IMR-90 (cell line): ENCODE measurements at regions not wholly inside any gene's neighbourhood (a gene's known extent, or its start where the extent isn't known, plus 50 kb on each side); places are given as distances from the start of the nearest gene placed in this dataset.

Experiments
- ATAC-seq: fragments of 200-7000 bp; cut with Tn5 transposase; 2 replicates; pipeline ENCODE4 v1.9.1; 2020; ENCODE audit warnings: low read depth, mild to moderate bottlenecking, moderate library complexity
- BruUV-seq: library from RNA; stranded (reverse); fragments of 400-500 nt; replicated peaks from 2 replicates; lab custom pipeline; 2021; lab: Mats Ljungman, UMichigan
- CTCF ChIA-PET: fragments of 300-600 bp; formaldehyde crosslinking; extraction: SDS; loops from one replicate; lab custom pipeline; 2021; ENCODE audit warnings: antibody characterized with exemption; lab: Yijun Ruan, JAX
- POLR2A ChIA-PET: fragments of 300-600 bp; sonication (Branson Sonifier 250); formaldehyde crosslinking; loops from one replicate; lab custom pipeline; 2022; ENCODE audit warnings: antibody characterized with exemption; ENCODE audit not compliant: unreplicated experiment; lab: Charles Lee
- DNase-seq: peaks from one replicate; pipeline ENCODE4 v3.0.0; 2013
- H2AFZ ChIP-seq: replicated peaks from 2 replicates; pipeline ENCODE3; 2013; ENCODE audit warnings: low read length, mild to moderate bottlenecking; ENCODE audit not compliant: poor library complexity
- H2AK5ac ChIP-seq: 2 replicates; pipeline ENCODE4 v1.6.1; 2013; ENCODE audit warnings: low read depth, low read length, inconsistent platforms
- H2AK9ac ChIP-seq: replicated peaks from 2 replicates; pipeline ENCODE3; 2013; ENCODE audit warnings: mild to moderate bottlenecking, low read depth, low read length, moderate library complexity; ENCODE audit not compliant: poor library complexity
- H2BK120ac ChIP-seq: 2 replicates; pipeline ENCODE4 v1.6.1; 2013; ENCODE audit warnings: low read depth, low read length, inconsistent platforms
- H2BK15ac ChIP-seq: 3 replicates; pipeline ENCODE4 v1.6.1; 2013; ENCODE audit warnings: low read depth, low read length, inconsistent platforms
- H2BK20ac ChIP-seq: 2 replicates; pipeline ENCODE4 v1.6.1; 2013; ENCODE audit warnings: low read depth, mild to moderate bottlenecking, inconsistent platforms, low read length, moderate library complexity
- H2BK5ac ChIP-seq: 2 replicates; pipeline ENCODE4 v1.6.1; 2013; ENCODE audit warnings: mild to moderate bottlenecking, low read depth, low read length, inconsistent platforms; ENCODE audit not compliant: poor library complexity, severe bottlenecking
- H3K14ac ChIP-seq: replicated peaks from 2 replicates; pipeline ENCODE4 v1.6.1; 2013; ENCODE audit warnings: low read depth, low read length, inconsistent platforms
- H3K18ac ChIP-seq: 2 replicates; pipeline ENCODE4 v1.6.1; 2013; ENCODE audit warnings: low read depth, low read length, control low read depth
- H3K23ac ChIP-seq: 2 replicates; pipeline ENCODE4 v1.6.1; 2013; ENCODE audit warnings: low read depth, low read length, inconsistent platforms
- H3K27ac ChIP-seq: 2 replicates; pipeline ENCODE4 v1.5.1; 2013; ENCODE audit warnings: mild to moderate bottlenecking, control low read depth, low read length; ENCODE audit not compliant: insufficient read depth
- H3K27me3 ChIP-seq: 2 replicates; pipeline ENCODE4 v1.6.1; 2013; ENCODE audit warnings: low read length; ENCODE audit not compliant: control insufficient read depth, insufficient read depth
- H3K36me3 ChIP-seq: 2 replicates; pipeline ENCODE4 v1.6.1; 2013; ENCODE audit warnings: low read length, mixed read lengths; ENCODE audit not compliant: control insufficient read depth, insufficient read depth
- H3K4ac ChIP-seq: 2 replicates; pipeline ENCODE4 v1.6.1; 2013; ENCODE audit warnings: low read depth, low read length, inconsistent platforms
- H3K4me1 ChIP-seq: 2 replicates; pipeline ENCODE4 v1.6.1; 2013; ENCODE audit warnings: low read length, mixed read lengths; ENCODE audit not compliant: control insufficient read depth, insufficient read depth
- H3K4me2 ChIP-seq: 2 replicates; pipeline ENCODE4 v1.6.1; 2013; ENCODE audit warnings: low read depth, mild to moderate bottlenecking, control low read depth, low read length, moderate library complexity
- H3K4me3 ChIP-seq: 2 replicates; pipeline ENCODE4 v1.5.1; 2013; ENCODE audit warnings: low read depth, mild to moderate bottlenecking, control low read depth, low read length, moderate library complexity; ENCODE audit not compliant: insufficient read depth
- H3K56ac ChIP-seq: 2 replicates; pipeline ENCODE4 v1.6.1; 2013; ENCODE audit warnings: low read length, inconsistent platforms; ENCODE audit not compliant: insufficient read depth; ENCODE audit errors: extremely low read depth
- H3K79me1 ChIP-seq, 2 experiments: 2 replicates each; pipeline ENCODE4 v1.6.1; 2013; ENCODE audit warnings: low read length in 2 of 2, inconsistent platforms in 1 of 2, low read depth in 1 of 2
- H3K9ac ChIP-seq: 2 replicates; pipeline ENCODE4 v1.6.1; 2013; ENCODE audit warnings: low read depth, low read length, control low read depth
- H3K9me1 ChIP-seq: 2 replicates; pipeline ENCODE4 v1.6.1; 2013; ENCODE audit warnings: low read length, inconsistent platforms; ENCODE audit not compliant: insufficient read depth
- H3K9me3 ChIP-seq: 2 replicates; pipeline ENCODE4 v1.6.1; 2013; ENCODE audit warnings: low read length; ENCODE audit not compliant: control insufficient read depth, insufficient read depth
- H4K20me1 ChIP-seq: 2 replicates; pipeline ENCODE4 v1.6.1; 2013; ENCODE audit warnings: low read length, inconsistent platforms; ENCODE audit not compliant: insufficient read depth
- H4K5ac ChIP-seq: 2 replicates; pipeline ENCODE4 v1.6.1; 2013; ENCODE audit warnings: mild to moderate bottlenecking, low read depth, low read length, control low read depth
- H4K8ac ChIP-seq, 2 experiments: 2 replicates each; pipeline ENCODE4 v1.6.1; 2013; ENCODE audit warnings: low read depth in 2 of 2, low read length in 2 of 2, control low read depth in 1 of 2, inconsistent platforms in 1 of 2
- H4K91ac ChIP-seq: 2 replicates; pipeline ENCODE4 v1.6.1; 2013; ENCODE audit warnings: low read depth, low read length, inconsistent platforms; ENCODE audit not compliant: insufficient read depth
- BHLHE40 ChIP-seq: fragments of 150-350 bp; IDR thresholded peaks from 2 replicates; pipeline ENCODE4 v1.6.1; 2016; ENCODE audit warnings: mild to moderate bottlenecking, low read depth, low read length
- MAZ ChIP-seq: IDR thresholded peaks from 2 replicates; pipeline ENCODE4 v1.6.1; 2012; ENCODE audit warnings: low read depth, mild to moderate bottlenecking, low read length, improper control_type of control experiment, moderate library complexity, borderline replicate concordance
- USF2 ChIP-seq: fragments of 150-350 bp; IDR thresholded peaks from 2 replicates; pipeline ENCODE4 v1.6.1; 2017; ENCODE audit warnings: mild to moderate bottlenecking, antibody characterized with exemption, low read length, low read depth
- WGBS, 2 experiments: methylation state at CpG; one replicate each; pipeline versions ENCODE4 v1.1.5 to v1.1.7; 2013; ENCODE audit warnings: missing lambda C conversion rate in 2 of 2; ENCODE audit not compliant: insufficient read length in 1 of 2; ENCODE audit errors: extremely low coverage in 2 of 2; 5-methylcytosine and 5-hydroxymethylcytosine counted together
- dilution Hi-C: fragments of 300-500 bp; cut with HindIII; formaldehyde crosslinking; loops from one replicate; pipeline ENCODE4 v1.14.3; 2018; ENCODE audit warnings: low sequenced_read_pairs; ENCODE audit not compliant: unreplicated experiment
- in situ Hi-C: fragments of 300-500 bp; cut with MboI; formaldehyde crosslinking; loops from 3 replicates; pipeline ENCODE4 v1.14.3; 2019; ENCODE audit warnings: low sequenced_read_pairs, inconsistent platforms, mixed read lengths
- intact Hi-C: fragments of 100-400 bp; cut with micrococcal nuclease; formaldehyde crosslinking; loops from 2 replicates; pipeline ENCODE4 v1.10.0; 2022
- TF ChIP-seq, protein P1 (sequence below): fragments of 150-350 bp; IDR thresholded peaks from 2 replicates; pipeline ENCODE4 v1.6.1; 2016; ENCODE audit warnings: low read depth, mild to moderate bottlenecking, low read length, moderate library complexity, borderline replicate concordance

- no peak for DNase-seq
Measured at GRCh38 chr20:40241596-40242343, 447.3 kb downstream of the MAFB start.

More at GRCh38 chr20:40241596-40242343, 447.3 kb downstream of the MAFB start:
- Histone ChIP-seq H3K9me1 (no peaks in the 10 kb centered on the region), H4K5ac (no peak overlapping the region), H2BK20ac (no peak overlapping the region), H3K9ac (no peak overlapping the region), H3K4me1 (no peaks in the 10 kb centered on the region), H4K20me1 (no peaks in the 10 kb centered on the region), H3K18ac (no peak overlapping the region), H4K8ac (no peak overlapping the region), H3K4me3 (no peak overlapping the region), H3K79me1 (no peaks in the 10 kb centered on the region), H2BK15ac (no peak overlapping the region), H3K4me2 (no peak overlapping the region), H4K91ac (no peak overlapping the region), H3K23ac (no peak overlapping the region), H2AFZ (no peak overlapping the region), H3K9me3 (no peaks in the 10 kb centered on the region), H3K56ac (no peak overlapping the region), H3K14ac (no peak overlapping the region), H2AK9ac (no peak overlapping the region), H3K4ac (no peak overlapping the region), H3K36me3 (no peaks in the 10 kb centered on the region), H2BK5ac (no peak overlapping the region), H3K27me3 (no peaks in the 10 kb centered on the region), H2BK120ac (no peak overlapping the region), H3K27ac (no peak overlapping the region), H2AK5ac (no peak overlapping the region)
- dilution Hi-C loops, result no loop called here
- ATAC-seq, result no peak
- WGBS, 2 experiments, result 20% methylated on average over 1 of the region's 9 CpGs; no CpG with 5 or more reads in 1 of the 2 experiments
- intact Hi-C loops, result no loop called here
- ChIA-PET POLR2A (no interaction called here), CTCF (no interaction called here)
- in situ Hi-C loops, result no loop called here
- no peak for TF ChIP-seq USF2
- no peak for TF ChIP-seq BHLHE40
- no peak for TF ChIP-seq MAZ
- TF ChIP-seq, protein P1, sequence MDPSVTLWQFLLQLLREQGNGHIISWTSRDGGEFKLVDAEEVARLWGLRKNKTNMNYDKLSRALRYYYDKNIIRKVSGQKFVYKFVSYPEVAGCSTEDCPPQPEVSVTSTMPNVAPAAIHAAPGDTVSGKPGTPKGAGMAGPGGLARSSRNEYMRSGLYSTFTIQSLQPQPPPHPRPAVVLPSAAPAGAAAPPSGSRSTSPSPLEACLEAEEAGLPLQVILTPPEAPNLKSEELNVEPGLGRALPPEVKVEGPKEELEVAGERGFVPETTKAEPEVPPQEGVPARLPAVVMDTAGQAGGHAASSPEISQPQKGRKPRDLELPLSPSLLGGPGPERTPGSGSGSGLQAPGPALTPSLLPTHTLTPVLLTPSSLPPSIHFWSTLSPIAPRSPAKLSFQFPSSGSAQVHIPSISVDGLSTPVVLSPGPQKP, result no peak
- BruUV-seq, result no TSS peak
